Stimulated activated memory B cell treated with anti-CD40 and anti-IgM and Interleukin-4, amounts not matched to agents 10 μg/mL and 1 μg/mL and 100 μg/mL, for 72 hours (primary cell): ENCODE measurements at regions not wholly inside any gene's neighbourhood (a gene's known extent, or its start where the extent isn't known, plus 50 kb on each side); places are given as distances from the start of the nearest gene placed in this dataset.

ENCODE experiments used
- ATAC-seq: fragments of 150-1000 bp; cut with Tn5 transposase; 2 replicates; pipeline ENCODE4 v1.10.0; 2021
- H3K27ac Mint-ChIP-seq: one replicate; pipeline ENCODE4 v1.8.0; 2022; ENCODE audit warnings: mild to moderate bottlenecking, mixed read lengths
- H3K27me3 Mint-ChIP-seq: one replicate; pipeline ENCODE4 v1.8.0; 2022; ENCODE audit warnings: mixed read lengths
- H3K36me3 Mint-ChIP-seq: one replicate; pipeline ENCODE4 v1.8.0; 2022; ENCODE audit warnings: mixed read lengths
- H3K4me1 Mint-ChIP-seq: one replicate; pipeline ENCODE4 v1.8.0; 2022; ENCODE audit warnings: mixed read lengths
- H3K4me3 Mint-ChIP-seq: one replicate; pipeline ENCODE4 v1.8.0; 2022; ENCODE audit warnings: mild to moderate bottlenecking, moderate library complexity, mixed read lengths
- H3K9me3 Mint-ChIP-seq: one replicate; pipeline ENCODE4 v1.8.0; 2022; ENCODE audit warnings: mixed read lengths

GRCh38 chr3:24616110-24616829 is 121.6 kb upstream of the THRB start:
- H3K4me3 Mint-ChIP-seq, result no peak overlapping the region
- H3K9me3 Mint-ChIP-seq, result no peaks in the 10 kb centered on the region
- H3K27ac Mint-ChIP-seq, result no peak overlapping the region
- no peaks in the 10 kb centered on the region for H3K27me3 Mint-ChIP-seq
- no peaks in the 10 kb centered on the region for H3K4me1 Mint-ChIP-seq
- ATAC-seq, result peak; percentile 16
- H3K36me3 Mint-ChIP-seq, result no peaks in the 10 kb centered on the region

DNA sequence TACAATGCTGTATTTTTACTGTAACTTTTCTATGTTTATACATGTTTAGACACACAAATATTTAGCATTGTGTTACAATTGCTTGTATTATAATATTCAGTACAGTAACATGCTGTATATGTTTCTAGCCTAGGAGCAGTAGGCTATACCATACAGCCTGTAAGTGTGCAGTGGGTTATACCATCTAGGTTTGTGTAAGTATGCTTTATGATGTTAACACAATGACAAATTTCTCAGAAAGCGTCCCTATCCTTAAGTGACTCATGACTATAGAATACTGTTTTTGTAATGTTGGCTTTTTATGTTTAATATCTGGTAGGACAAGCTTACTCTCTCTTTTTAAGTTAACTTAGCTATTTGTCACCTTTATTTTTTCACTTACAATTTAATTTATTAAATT is 127.5 kb upstream of the THRB start:
- H3K4me1 Mint-ChIP-seq, result no peaks in the 10 kb centered on the region

GRCh38 chr3:24622696-24623225 is 128.1 kb upstream of the THRB start:
- Mint-ChIP-seq H3K27ac (no peak overlapping the region), H3K4me3 (no peak overlapping the region), H3K4me1 (no peaks in the 10 kb centered on the region), H3K27me3 (no peaks in the 10 kb centered on the region), H3K9me3 (no peaks in the 10 kb centered on the region), H3K36me3 (no peaks in the 10 kb centered on the region)
- no peak for ATAC-seq

More for the DNA sequence above, 127.5 kb upstream of the THRB start:
- no peak overlapping the region for H3K4me3 Mint-ChIP-seq
- no peak for ATAC-seq
- no peaks in the 10 kb centered on the region for H3K27me3 Mint-ChIP-seq
- H3K27ac Mint-ChIP-seq, result no peak overlapping the region
- H3K36me3 Mint-ChIP-seq, result no peaks in the 10 kb centered on the region
- H3K9me3 Mint-ChIP-seq, result no peaks in the 10 kb centered on the region

DNA sequence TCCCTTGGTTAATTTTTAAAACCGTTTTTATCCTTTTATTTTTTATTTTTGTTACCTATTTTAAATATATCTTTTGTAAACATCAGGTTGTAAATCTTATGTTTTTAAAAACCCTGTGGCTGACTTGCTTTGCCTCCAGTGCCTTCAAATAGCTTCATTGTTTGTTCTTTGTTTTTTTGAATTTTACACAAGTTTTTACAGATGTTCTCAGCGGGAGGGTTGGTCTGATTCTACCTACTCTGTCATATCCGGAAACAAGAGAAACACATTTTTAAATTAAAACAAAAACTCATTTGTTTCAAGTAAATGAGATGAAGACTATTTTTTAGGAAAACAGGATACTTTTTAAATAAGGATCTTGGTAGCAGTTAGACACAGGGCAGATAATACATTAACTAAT is 129.0 kb upstream of the THRB start:
- no peaks in the 10 kb centered on the region for H3K4me1 Mint-ChIP-seq
- no peaks in the 10 kb centered on the region for H3K36me3 Mint-ChIP-seq

GRCh38 chr3:24624938-24625681 is 130.5 kb upstream of the THRB start:
- Mint-ChIP-seq H3K27me3 (no peaks in the 10 kb centered on the region), H3K4me3 (no peak overlapping the region), H3K4me1 (no peaks in the 10 kb centered on the region), H3K27ac (no peak overlapping the region), H3K9me3 (no peaks in the 10 kb centered on the region), H3K36me3 (no peaks in the 10 kb centered on the region)
- no peak for ATAC-seq

More for the DNA sequence above, 129.0 kb upstream of the THRB start:
- no peak overlapping the region for H3K27ac Mint-ChIP-seq
- no peaks in the 10 kb centered on the region for H3K27me3 Mint-ChIP-seq
- H3K9me3 Mint-ChIP-seq, result no peaks in the 10 kb centered on the region
- ATAC-seq, result no peak
- no peak overlapping the region for H3K4me3 Mint-ChIP-seq

GRCh38 chr3:24628523-24629258 is 134.0 kb upstream of the THRB start:
- Mint-ChIP-seq H3K36me3 (no peaks in the 10 kb centered on the region), H3K4me1 (no peaks in the 10 kb centered on the region), H3K27me3 (no peaks in the 10 kb centered on the region), H3K4me3 (no peak overlapping the region), H3K9me3 (no peaks in the 10 kb centered on the region), H3K27ac (no peak overlapping the region)
- ATAC-seq, result no peak

DNA sequence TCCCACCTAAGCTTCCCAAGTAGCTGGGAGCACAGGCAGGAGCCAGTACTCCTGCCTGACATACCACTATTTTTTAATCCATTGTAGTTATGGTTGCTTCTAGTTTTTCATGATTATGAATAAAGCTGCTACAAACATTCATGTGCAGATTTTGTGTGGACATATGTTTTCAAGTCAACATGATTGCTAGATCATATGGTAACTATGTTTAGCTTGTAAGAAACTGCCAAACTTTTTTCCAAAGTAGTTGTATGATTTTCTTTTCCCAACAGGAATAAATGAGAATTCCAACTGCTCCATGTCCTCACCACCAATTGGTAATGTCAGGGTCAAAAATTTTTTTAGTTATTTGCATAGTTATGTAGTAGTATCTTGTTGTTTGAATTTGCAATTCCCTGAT is 136.8 kb upstream of the THRB start:
- Mint-ChIP-seq H3K4me3 (no peak overlapping the region), H3K4me1 (no peaks in the 10 kb centered on the region), H3K27ac (no peak overlapping the region), H3K27me3 (no peaks in the 10 kb centered on the region), H3K36me3 (no peaks in the 10 kb centered on the region), H3K9me3 (peaks cover 7% of the 10 kb centered on the region)
- no peak for ATAC-seq

GRCh38 chr3:24639061-24639460 is 144.4 kb upstream of the THRB start:
- no peak for ATAC-seq
- Mint-ChIP-seq H3K27me3 (peaks cover 24% of the 10 kb centered on the region), H3K4me3 (no peak overlapping the region), H3K27ac (no peak overlapping the region), H3K9me3 (peaks cover 7% of the 10 kb centered on the region), H3K4me1 (no peaks in the 10 kb centered on the region), H3K36me3 (no peaks in the 10 kb centered on the region)

GRCh38 chr3:24639481-24640329 is 145.1 kb upstream of the THRB start:
- ATAC-seq, result no peak
- Mint-ChIP-seq H3K27ac (no peak overlapping the region), H3K27me3 (peaks cover 24% of the 10 kb centered on the region), H3K36me3 (no peaks in the 10 kb centered on the region), H3K4me3 (no peak overlapping the region), H3K9me3 (peaks cover 6% of the 10 kb centered on the region), H3K4me1 (no peaks in the 10 kb centered on the region)

DNA sequence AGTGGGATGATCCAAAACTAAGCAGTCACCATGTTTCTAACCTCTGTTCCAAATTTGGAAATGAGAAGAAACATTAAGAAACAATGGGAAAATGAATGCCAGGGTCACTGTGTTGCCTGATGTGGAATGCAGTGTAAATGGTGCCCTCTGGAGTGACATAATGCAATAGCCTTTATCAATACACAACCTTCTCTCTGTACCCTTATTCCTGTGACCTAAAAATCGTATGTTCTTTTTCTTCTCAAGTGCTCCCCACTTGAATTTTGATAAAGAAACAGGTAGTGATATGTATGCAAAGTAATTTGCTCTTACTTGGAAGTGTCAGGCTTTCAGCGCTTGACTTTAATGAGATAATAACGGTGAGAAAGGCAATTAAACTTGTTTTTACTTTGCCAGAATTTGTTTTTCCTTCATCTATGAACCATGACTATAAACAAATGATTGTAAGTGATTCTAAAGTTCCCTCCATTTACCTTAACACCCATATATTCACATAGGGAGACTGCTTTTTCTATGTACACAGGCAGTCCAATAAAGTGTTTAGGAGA is 145.8 kb upstream of the THRB start:
- Mint-ChIP-seq H3K27me3 (peaks cover 24% of the 10 kb centered on the region), H3K27ac (no peak overlapping the region), H3K9me3 (peaks cover 3% of the 10 kb centered on the region), H3K4me1 (no peaks in the 10 kb centered on the region), H3K36me3 (no peaks in the 10 kb centered on the region), H3K4me3 (no peak overlapping the region)
- no peak for ATAC-seq

- Mint-ChIP-seq H3K27me3 (peaks cover 24% of the 10 kb centered on the region), H3K9me3 (no peaks in the 10 kb centered on the region), H3K4me1 (no peaks in the 10 kb centered on the region), H3K27ac (no peak overlapping the region), H3K36me3 (no peaks in the 10 kb centered on the region), H3K4me3 (no peak overlapping the region)
- ATAC-seq, result no peak
These were observed 147.0 kb upstream of the THRB start for GRCh38 chr3:24641628-24642027.

DNA sequence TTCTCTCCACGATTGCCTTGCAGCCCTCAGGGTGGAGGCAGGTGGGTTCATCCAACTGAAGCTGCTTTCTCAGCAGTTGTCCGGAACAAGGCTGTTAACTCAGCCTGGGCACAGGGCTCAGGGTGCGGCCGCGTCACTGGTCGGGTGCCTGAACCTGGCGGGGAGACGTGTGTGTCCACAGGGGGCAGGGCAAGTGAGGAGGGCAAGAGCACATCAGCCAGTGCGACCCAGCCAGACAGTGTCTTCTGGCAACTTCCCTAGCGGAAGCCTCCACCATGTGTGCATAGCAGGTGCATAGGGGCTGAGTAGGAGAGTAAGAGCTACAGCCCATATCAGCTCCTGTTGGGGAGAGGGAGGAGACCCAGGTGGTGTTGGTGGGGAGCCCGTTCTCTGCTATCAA is 150.4 kb upstream of the THRB start:
- H3K9me3 Mint-ChIP-seq, result no peaks in the 10 kb centered on the region
- no peaks in the 10 kb centered on the region for H3K36me3 Mint-ChIP-seq
- H3K4me1 Mint-ChIP-seq, result no peaks in the 10 kb centered on the region
- H3K27me3 Mint-ChIP-seq, result peaks cover 2% of the 10 kb centered on the region
- no peak overlapping the region for H3K27ac Mint-ChIP-seq
- ATAC-seq, result peak; percentile 53
- no peak overlapping the region for H3K4me3 Mint-ChIP-seq

- no peak for ATAC-seq
- Mint-ChIP-seq H3K4me3 (no peak overlapping the region), H3K4me1 (no peaks in the 10 kb centered on the region), H3K27ac (no peak overlapping the region), H3K9me3 (no peaks in the 10 kb centered on the region), H3K27me3 (no peaks in the 10 kb centered on the region), H3K36me3 (no peaks in the 10 kb centered on the region)
These were observed 152.1 kb upstream of the THRB start for GRCh38 chr3:24646790-24647189.

GRCh38 chr3:24648063-24648462 is 153.4 kb upstream of the THRB start:
- Mint-ChIP-seq H3K27me3 (no peaks in the 10 kb centered on the region), H3K36me3 (no peaks in the 10 kb centered on the region), H3K27ac (no peak overlapping the region), H3K9me3 (no peaks in the 10 kb centered on the region), H3K4me3 (no peak overlapping the region), H3K4me1 (no peaks in the 10 kb centered on the region)
- no peak for ATAC-seq
